ENCODE measurements at regions not wholly inside any gene's neighbourhood (a gene's known extent, or its start where the extent isn't known, plus 50 kb on each side); places are given as distances from the start of the nearest gene placed in this dataset.

DNA sequence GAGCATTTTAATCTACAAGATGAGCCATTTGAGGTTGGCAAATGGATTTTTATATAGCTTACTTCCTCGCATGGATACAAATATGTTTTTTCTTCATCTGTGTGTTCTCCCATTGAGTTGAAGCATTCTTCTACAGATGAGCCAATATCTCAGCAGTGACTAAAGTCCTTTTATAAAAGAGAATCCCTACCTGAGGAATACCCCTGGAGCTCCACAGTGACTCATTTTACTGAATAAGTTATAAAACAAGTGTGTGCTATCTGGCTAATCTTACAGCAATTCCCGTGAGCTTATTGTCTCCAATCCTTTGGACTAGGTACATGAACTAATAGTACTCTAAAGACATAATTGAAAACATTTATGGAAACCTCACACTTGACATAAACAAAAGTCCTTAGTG is 354.2 kb upstream of the BCHE start:
- DNase-seq, result no peak

DNA sequence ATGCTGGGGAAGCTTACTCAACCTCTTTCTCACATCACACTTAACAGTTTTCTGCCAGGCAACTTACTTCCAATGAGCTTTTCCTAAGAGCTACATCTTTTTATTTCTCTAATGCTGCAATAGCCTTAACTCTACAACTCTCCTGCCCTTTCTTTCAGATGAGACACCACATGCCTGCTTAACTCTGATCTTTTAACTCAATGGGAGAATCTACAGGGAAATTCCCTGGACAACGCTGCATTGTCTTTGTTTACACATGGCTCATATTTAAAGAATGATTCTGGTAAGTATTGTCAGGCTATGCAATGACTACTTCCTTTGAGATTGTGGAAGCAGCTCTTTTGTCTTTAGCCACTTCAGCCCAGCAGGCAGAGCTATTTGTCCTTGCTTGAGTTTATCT is 353.1 kb upstream of the BCHE start:
- no peak for DNase-seq

DNA sequence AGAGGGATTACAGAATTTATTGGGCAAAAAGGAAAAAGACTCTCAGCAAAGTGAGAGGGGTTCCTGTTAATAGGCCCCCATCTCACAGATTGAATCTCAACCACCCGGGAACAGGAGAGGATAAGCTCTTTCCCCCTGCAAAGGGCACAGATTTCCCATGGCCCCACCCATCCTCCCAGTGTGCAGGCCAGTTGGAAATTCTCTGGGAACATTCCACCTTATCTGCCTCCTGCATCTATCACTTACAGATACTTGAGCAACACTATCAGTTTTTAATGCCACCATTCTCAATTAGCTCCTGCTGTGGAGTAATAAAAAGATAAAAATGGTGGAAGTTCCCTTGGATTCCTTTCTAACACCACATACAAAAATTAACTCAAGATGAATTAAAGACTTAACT is 350.0 kb upstream of the BCHE start:
- DNase-seq, result no peak

DNA sequence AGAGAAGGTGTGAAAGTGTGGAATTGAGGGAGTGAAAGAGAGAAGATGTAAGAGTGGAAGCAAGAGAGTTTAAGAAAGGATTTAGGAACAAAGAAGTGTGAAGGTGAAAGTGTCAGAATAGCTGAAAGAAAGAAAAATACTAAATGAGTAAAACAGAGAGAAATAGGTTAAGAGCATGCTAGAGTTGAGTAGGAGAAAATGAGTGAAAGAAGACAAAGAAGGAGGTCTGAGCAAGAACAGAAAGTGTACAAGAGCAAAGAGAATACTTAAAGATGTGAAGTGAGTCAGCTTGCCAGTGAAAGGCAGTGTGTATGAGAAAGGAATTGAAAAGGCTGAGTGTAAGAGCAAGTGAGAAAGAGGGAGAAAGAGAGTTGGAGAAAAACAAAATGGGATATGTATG is 348.8 kb upstream of the BCHE start:
- DNase-seq, result no peak

DNA sequence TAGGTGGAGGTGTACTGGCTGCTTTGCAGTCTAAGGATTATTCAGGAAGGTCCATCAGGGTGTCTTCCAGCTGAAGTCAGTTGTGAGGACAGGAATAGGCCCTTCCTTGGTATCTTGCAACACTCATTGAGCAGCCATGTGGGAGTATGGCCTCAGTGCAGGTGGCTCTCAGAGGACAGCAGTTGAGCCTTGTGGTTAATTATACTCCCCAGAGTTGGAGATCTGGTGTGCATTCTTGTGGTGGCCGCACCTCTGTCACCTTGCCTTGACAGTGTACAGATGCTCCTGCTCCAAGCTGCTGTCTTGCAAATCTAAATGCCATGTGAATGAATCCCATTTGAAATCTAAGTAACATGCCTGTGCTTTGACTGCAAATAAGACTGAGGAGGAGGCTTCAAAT is 339.9 kb upstream of the BCHE start:
- no peak for DNase-seq

DNA sequence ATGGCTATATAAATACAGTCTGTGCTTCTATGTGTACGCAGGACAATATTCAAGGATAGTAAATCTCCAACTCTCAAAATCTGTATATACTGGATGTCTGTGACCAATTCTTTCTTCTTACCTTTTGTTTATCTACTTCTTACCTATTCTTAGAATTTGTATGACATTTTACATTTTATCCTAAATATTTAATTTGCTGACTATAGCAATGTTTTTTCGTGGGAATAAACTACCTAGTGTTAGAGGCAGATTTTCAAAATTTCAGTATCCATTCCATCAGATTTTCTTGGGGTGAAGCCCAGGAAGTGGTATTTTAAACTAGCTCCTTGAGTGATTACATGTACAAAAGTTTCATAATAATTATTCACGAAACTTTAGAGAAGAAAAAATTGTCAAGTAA is 334.5 kb upstream of the BCHE start:
- no peak for DNase-seq

DNA sequence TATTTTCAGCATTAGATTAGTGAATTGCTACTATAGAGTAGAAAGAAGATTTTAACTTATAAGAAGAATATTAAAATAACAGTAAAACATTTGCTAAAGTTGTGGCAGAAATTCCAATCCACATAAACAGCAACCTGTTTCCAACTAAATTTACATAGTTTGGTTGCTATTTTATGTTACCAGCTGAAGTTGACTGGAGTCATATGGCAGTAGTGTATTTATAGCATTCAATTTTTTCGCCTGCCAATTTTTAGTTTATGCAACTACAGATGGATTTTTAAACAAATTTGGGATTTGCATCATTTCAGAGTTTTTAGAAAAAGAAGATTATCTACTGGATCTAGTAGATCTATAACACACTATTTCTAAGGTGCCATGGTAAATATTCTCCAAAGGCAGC is 332.5 kb upstream of the BCHE start:
- DNase-seq, result no peak

DNA sequence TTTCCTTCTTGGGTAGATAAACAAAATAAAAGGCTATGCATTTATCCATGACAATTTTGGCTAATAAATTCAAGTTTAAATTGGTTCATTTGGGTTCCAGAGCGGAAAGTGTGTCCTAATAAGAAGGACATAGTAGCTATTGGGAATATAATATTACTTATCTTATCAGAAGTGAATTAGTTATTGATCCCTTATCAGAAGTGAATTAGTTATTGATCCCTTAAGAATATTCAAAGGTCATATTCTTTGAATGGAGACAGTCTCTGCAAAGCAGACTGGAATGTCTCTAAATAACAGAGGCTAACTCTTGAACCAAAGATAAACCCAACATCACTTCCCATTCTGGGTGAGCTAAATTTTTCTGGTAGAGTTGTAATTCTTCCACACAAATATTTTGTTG is 290.7 kb upstream of the BCHE start:
- DNase-seq, result no peak

DNA sequence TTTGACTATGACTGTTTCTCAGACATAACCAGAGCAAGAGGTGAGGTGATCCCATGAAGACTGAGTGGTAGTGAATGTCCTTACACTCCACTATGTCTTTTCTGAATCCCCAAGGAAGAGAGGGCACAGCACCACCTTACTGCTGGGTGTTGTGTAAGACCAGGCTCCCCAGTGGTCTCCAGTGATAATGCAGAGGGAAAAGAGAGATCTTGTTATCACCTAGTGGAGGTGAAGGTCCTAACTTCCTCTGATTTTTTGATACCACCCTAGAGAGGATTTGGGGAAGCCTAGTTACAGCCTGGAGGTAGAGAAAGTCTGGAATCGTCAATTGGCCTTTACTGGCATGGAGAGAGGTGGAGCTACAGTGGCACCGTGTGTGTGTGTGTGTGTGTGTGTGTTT is 288.0 kb upstream of the BCHE start:
- no peak for DNase-seq

DNA sequence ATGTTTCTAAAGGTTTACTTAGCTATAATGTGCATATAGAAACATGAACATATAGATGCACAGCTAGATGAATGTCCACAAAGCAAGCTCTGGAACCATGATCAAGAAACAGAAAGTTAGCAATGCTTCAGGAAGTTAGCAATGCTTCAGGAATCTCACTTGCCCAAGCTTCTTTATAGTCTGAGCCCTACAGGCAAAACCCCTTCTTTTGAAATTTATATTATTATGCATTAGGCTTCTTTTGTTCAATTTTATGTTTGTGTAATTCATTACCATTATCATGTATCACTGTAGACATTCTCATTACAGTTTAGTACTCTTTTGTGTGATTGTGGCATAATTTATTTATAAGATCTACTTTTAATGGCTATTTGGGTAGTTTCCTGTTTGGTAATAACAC is 286.4 kb upstream of the BCHE start:
- no peak for DNase-seq

DNA sequence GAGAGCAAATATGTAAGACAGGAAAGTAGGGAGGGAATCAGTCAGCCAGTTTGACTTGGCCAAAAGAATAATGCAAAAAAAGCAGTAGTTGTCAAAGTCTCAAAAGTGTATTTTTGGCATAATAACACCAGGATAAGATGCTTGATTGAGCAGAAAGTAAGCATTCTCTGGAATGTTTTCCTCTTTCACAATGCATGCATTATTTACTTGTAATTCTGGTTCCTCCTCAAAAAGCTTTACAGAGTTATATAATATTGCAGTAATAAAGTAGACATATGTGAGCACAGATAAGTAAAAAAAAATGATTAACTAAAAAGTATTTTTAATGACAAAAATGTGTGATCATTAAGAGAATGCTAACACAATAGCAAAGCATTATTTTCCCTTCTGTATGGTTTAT is 285.9 kb upstream of the BCHE start:
- DNase-seq, result no peak

DNA sequence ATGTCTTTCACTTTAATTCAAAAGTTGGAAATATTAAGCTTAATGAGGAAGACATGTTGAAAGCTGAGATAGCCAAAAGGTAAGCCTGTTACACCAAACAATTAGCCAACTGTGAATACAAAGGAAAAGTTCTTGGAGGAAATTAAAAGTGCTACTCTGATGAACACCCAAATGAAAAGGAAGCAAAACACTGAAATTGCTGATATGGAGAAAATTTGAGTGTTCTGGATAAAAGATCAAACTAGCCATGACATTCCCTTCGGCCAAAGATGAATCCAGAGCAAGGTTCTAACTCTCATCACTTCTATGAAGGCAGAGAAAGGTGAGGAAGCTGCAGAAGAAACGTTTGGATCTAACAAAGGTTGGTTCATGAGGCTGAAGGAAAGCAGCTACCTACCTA is 280.8 kb upstream of the BCHE start:
- no peak for DNase-seq

DNA sequence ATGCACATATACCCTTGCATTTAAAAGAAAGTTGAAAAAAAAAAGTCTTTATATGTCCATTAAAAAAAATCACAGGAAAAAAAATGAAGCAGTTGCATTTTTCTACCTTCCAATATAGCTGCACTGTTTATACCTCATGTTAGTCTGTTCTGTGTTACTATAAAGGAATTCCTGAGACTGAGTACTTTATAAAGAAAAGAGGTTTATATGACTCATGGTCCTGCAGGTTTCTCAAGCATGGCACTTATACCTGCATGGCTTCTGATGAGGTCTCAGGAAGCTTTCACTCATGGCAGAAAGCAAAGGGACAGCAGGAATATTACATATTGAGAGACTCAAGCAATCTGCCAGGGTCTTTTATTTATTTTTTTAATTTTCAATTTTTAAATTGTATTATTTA is 277.2 kb upstream of the BCHE start:
- DNase-seq, result no peak

DNA sequence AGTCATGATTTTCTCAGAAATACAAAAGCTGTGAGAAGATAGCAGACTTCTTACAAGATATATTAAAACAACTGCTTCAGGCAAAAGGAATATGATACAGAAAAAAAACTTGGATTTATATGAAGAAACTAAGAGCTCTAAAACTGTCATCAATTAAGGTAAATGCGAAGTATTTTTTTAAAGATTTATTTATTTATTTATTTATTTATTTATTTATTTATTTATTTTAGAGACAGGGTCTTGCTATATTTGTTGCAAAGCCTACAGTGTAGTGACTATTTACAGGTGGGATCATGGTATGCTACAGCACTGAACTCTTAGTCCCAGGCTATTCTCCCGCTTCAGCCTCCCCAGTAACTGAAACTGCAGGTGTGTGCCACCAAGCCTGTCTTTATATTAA is 274.3 kb upstream of the BCHE start:
- DNase-seq, result no peak

DNA sequence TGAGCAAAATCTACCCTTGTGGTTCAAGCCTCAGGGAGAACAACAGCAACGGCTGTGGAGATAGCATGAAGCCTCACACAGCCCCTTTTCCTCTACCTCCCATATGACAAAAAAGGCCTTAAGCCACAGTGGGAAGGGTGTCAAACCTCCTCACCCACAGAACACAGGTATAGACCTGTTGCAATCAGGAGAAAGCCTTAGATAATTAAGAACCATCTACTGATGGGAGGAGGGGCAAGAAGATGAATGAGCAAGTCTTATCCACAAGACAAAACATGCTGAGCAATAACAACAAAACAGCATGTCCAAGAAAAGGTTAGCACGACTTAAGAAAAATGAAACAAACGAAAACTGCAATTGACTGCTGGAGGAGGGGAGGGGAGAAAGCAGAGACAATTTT is 272.9 kb upstream of the BCHE start:
- no peak for DNase-seq

DNA sequence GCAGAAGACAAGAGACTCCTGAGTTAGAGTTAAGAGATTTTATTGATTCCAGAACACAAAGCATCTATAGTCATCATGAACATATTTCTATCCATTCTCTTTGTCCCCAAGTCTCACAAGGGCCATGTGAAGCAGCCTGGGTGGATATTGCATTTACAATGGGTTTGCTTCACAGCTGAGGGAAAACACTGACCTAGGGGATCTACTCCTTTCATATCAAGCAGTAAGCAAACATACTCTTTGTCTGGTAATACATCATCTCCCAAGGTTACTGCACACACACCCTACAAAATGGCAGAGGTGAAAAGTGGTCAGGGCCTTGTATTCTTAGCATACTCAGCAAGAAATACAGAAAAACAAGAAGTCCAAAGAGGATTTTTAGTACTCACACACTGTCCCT is 267.7 kb upstream of the BCHE start:
- DNase-seq, result no peak

DNA sequence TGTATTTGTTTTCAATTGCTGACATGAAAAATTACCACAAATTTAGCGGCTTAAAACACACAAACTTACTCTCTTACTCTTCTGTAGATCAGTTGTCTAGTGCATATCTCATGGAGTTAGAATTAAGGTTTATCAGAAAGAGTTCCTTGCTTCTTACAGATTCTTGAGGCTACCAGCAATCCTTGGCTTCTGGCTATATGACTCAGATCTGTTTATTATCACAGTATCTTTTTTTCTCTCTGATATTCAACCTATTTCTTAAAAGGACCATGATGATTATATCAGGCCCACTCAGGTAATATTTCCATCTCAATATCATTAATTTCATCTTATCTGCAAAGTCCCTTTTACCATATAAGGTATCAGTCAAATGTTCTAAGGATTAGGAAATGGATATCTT is 263.5 kb upstream of the BCHE start:
- DNase-seq, result no peak

DNA sequence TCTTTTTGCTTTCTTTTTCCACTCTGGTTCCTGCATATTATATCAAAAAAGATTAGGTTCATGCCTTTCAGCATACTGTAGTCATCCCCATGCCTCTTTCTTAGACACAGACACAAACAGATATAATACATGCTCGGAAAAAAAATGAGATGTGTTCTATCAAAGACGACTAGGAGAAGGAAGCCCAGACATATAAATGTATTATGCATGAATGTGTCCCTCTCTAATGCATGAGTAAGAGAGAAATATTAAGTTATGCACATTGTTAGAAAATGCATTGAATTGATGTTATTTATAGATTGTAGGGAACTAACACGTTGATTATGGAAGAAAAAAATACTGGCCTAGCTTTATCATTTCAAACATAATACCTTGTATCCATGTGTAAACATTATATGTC is 252.4 kb upstream of the BCHE start:
- no peak for DNase-seq

DNA sequence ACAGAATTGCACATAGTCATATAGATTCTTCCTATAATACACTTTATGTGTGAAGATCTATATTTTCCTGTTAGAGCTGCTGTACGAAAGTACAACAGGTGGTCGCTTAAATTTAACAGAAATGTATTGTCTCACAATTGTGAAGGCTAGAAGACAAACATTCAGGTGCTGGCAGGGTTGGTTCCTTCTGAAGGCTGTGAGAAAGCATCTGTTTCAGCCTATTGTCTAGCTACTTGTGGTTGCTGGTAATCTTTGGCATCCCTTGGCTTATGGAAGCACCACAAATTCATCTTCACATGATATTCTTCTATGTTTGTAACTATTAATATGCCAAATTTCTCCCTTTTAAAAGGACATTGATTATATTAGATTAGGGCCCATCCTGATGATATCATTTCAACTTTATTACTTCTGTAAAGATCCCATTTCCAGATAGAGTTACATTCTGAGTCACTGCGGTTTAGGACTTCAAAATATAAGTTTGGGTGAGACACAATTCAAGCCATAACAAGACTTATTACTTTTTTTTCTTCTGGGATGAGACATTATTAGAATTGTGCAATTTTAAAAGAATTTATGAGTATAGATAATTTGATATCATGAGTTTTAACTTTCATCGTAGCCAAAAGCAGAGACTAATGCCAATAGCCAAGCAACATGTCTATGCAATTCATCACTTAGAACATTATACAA is 248.1 kb upstream of the BCHE start:
- no peak for DNase-seq

DNA sequence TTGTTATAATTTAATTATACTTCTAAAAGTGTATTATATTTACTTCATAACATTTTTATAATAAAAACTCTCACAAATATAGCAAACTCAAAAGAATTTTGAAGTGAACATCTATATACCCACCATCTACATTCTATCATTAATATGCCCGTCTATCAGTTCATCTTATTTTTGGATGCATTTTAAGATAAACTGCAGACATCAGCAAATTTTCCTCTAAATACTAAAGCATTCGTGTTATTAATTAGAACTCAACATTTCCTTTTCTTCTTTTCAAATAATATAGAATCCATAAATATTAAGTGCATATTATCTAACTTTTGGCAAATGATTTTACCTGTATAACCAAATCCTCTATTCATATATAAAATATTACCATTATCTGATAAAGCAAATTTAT is 242.9 kb upstream of the BCHE start:
- DNase-seq, result no peak

DNA sequence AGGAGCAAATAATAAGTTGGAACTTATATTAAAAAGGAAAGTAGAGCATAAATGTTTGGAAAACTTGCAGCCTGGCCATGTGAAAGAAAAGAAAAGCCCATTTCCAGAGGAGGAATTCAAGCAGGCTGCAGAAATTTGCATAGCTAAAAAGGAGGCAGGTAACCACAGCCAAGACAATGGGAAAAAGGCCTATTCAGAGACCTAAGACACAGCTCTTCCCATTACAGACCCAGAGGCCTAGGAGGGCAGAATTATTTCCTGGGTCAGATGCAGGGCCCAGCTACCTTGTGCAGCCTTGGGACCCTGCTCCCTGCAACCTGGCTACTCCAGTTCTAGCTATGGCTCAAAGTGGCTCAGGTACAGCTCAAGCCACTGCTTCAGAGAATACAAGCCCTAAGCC is 234.6 kb upstream of the BCHE start:
- no peak for DNase-seq

DNA sequence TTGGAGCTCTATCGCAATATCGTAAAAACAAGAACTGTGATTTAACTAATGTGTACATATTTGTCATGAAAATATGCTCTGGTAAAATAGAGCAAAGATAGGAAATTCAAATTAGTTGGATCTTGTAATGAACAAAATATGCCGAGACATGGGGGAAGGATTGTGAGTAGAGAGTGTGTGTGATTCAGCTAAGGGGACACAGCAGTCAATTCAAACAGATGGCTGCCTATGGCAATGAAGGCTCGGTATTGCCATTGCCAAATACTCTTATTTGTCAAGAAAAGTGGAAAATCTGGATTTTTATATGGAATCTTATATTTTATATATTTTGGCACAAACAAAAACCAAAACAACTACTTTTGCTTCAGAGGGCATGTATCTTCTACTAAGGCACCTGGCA is 227.3 kb upstream of the BCHE start:
- DNase-seq, result no peak

DNA sequence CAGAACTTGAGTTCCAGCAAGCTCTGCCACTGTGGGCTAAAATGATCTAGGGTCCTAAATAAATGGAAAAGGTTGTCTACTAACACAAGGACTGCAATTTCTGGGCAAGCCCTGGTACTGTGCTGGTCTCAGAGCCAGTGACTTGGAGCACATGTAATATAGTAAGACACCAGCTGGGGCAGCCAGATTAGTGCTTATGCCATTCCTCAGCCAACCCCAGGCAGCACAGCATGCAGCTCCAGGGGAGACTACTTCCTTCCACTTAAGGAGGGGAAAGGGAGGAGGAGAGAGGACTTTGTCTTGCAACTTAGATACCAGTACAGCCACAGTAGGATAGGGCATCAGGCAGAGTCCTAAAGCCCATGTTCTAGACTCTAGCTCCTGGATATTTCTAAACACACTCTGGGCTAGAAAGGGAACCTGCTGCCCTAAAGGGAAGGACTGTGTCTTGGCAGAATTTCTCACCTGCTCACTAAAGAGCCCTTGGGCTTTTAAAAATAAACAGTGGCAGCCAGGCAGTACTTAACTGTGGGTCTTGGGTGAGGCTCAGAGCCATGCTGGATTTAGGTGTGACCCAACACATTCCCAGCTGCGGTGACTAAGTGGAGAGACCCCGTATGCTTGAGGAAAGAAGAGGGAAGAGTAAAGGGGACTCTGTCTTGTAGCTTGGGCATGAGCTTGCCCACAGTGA is 223.7 kb upstream of the BCHE start:
- no peak for DNase-seq

DNA sequence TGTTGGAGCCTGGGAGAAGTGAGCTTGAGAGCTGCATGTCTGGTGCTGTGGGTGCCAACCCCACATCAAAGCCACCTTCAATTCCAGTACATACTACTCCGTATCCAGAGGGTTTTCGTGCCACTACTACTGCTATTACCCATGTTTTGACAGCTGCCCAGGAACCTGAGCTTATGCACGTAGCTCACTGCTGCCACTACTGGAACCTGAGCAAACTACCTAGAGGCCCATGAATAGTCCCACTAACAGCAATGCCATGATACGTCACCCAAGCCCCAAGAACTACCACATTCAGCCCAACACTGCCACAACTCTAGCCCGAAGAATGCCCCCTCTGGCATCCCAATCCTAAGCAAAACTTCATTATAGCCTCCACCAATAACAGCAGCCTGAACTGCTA is 215.2 kb upstream of the BCHE start:
- DNase-seq, result no peak

DNA sequence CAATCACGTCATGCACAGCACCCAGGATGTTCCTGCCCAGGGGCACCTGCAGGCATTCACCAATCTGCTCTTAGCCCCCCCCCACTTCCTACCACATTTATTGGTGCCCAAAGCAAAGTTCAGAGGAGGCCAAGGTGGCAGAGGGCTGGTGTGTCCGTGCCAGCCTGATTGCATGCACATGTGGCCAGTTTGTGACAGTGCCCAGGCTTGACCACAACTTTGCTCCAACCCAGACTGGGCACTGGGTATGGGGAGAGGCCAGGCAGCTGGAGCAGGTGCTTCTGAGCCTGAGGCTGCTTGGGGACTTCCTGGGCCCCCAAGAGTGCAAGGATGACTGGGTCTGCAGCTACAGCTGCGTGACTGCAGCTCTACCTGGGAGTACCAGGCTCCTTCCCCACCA is 192.3 kb upstream of the BCHE start:
- no peak for DNase-seq

All from T1000 (cell line).